GM23338 (cell line): ENCODE measurements at regions not wholly inside any gene's neighbourhood (a gene's known extent, or its start where the extent isn't known, plus 50 kb on each side); places are given as distances from the start of the nearest gene placed in this dataset.

ENCODE experiments used
- ATAC-seq: fragments of 200-7000 bp; cut with Tn5 transposase; 3 replicates; pipeline ENCODE4 v1.9.1; 2020
- DNase-seq: peaks from one replicate; pipeline ENCODE4 v3.0.0-alpha.2; 2015; ENCODE audit warnings: low spot score
- H2AFZ ChIP-seq: fragments of 200-600 bp; sonication (generic); 2 replicates; pipeline ENCODE4 v1.8.0; 2016; ENCODE audit warnings: antibody characterized with exemption, mild to moderate bottlenecking, moderate library complexity
- H3F3A ChIP-seq: fragments of 200-600 bp; sonication (generic); replicated peaks from 2 replicates; pipeline ENCODE4 v1.8.0; 2017; ENCODE audit warnings: antibody characterized with exemption, mixed run types, low read depth
- H3K27ac ChIP-seq: fragments of 200-600 bp; sonication (generic); 2 replicates; pipeline ENCODE4 v1.6.1; 2016; ENCODE audit warnings: low read depth
- H3K27me3 ChIP-seq: fragments of 200-600 bp; sonication (generic); 2 replicates; pipeline ENCODE4 v1.8.0; 2016; ENCODE audit warnings: mild to moderate bottlenecking, mixed run types, moderate library complexity; ENCODE audit not compliant: insufficient read depth
- H3K36me3 ChIP-seq: fragments of 200-600 bp; sonication (generic); 2 replicates; pipeline ENCODE4 v1.8.0; 2016; ENCODE audit warnings: mild to moderate bottlenecking; ENCODE audit not compliant: insufficient read depth
- H3K4me1 ChIP-seq: fragments of 200-600 bp; sonication (generic); 2 replicates; pipeline ENCODE4 v1.8.0; 2016; ENCODE audit warnings: mild to moderate bottlenecking, moderate library complexity; ENCODE audit not compliant: insufficient read depth
- H3K4me2 ChIP-seq: fragments of 200-600 bp; sonication (generic); 2 replicates; pipeline ENCODE4 v1.7.1; 2017; ENCODE audit warnings: mixed run types
- H3K4me3 ChIP-seq: fragments of 200-600 bp; sonication (generic); 2 replicates; pipeline ENCODE4 v1.6.1; 2016; ENCODE audit warnings: mixed run types
- H3K79me2 ChIP-seq: fragments of 200-600 bp; sonication (generic); replicated peaks from 2 replicates; pipeline ENCODE4 v1.8.0; 2017; ENCODE audit warnings: mild to moderate bottlenecking; ENCODE audit not compliant: insufficient read depth
- H3K9me2 ChIP-seq: fragments of 200-600 bp; sonication (generic); 2 replicates; pipeline ENCODE4 v1.8.0; 2017; ENCODE audit not compliant: insufficient read depth
- H4K20me1 ChIP-seq: fragments of 200-600 bp; sonication (generic); replicated peaks from 2 replicates; pipeline ENCODE4 v1.8.0; 2017; ENCODE audit warnings: mild to moderate bottlenecking; ENCODE audit not compliant: insufficient read depth
- H3K27ac Mint-ChIP-seq: 2 replicates; pipeline ENCODE4 v1.8.0; 2020; ENCODE audit warnings: inconsistent platforms, mild to moderate bottlenecking, moderate library complexity, mixed read lengths
- H3K27me3 Mint-ChIP-seq: 3 replicates; pipeline ENCODE4 v1.8.0; 2022; ENCODE audit warnings: low read depth, mild to moderate bottlenecking, moderate library complexity, mixed read lengths, inconsistent platforms; ENCODE audit not compliant: insufficient read depth, poor library complexity
- H3K36me3 Mint-ChIP-seq: 3 replicates; pipeline ENCODE4 v1.8.0; 2021; ENCODE audit warnings: low read depth, mild to moderate bottlenecking, inconsistent platforms, moderate library complexity, mixed read lengths
- H3K4me1 Mint-ChIP-seq: 3 replicates; pipeline ENCODE4 v1.8.0; 2020; ENCODE audit warnings: mild to moderate bottlenecking, inconsistent platforms, mixed read lengths
- H3K4me3 Mint-ChIP-seq: 3 replicates; pipeline ENCODE4 v1.8.0; 2021; ENCODE audit warnings: moderate library complexity, mild to moderate bottlenecking, inconsistent platforms, mixed read lengths
- H3K9me3 Mint-ChIP-seq: 3 replicates; pipeline ENCODE4 v1.8.0; 2020; ENCODE audit warnings: moderate library complexity, mild to moderate bottlenecking, inconsistent platforms, mixed read lengths
- CTCF ChIP-seq, 2 experiments: fragments of 200-600 bp in 1 of 2; sonication (generic) in 1 of 2; conservative IDR thresholded peaks; 2 replicates each; pipeline versions ENCODE4 v1.5.1 to v1.6.1; 2016 to 2017; ENCODE audit warnings: antibody characterized with exemption in 2 of 2, low read depth in 2 of 2, mild to moderate bottlenecking in 2 of 2, moderate library complexity in 1 of 2
- ETS1 ChIP-seq: IDR thresholded peaks from 2 replicates; pipeline ENCODE4 v1.6.1; 2016; ENCODE audit warnings: antibody characterized with exemption
- REST ChIP-seq: IDR thresholded peaks from one replicate; pipeline ENCODE4 v1.6.1; 2018; ENCODE audit warnings: antibody characterized with exemption; ENCODE audit not compliant: unreplicated experiment
- ZNF114 ChIP-seq: fragments of 250-450 bp; sonication (Bioruptor Pico); IDR thresholded peaks from 2 replicates; pipeline ENCODE4 v1.5.0; 2020; ENCODE audit warnings: mild to moderate bottlenecking, moderate library complexity
- ZNF331 ChIP-seq: fragments of 250-450 bp; sonication (Bioruptor Pico); IDR thresholded peaks from 2 replicates; pipeline ENCODE4 v1.5.0; 2020; ENCODE audit warnings: low read depth, mild to moderate bottlenecking, moderate library complexity
- ZNF462 ChIP-seq: fragments of 250-450 bp; sonication (Bioruptor Pico); IDR thresholded peaks from 2 replicates; pipeline ENCODE4 v1.5.0; 2020; ENCODE audit warnings: mild to moderate bottlenecking, moderate library complexity

- H3K9me3 Mint-ChIP-seq, result no peaks in the 10 kb centered on the region
- no peak overlapping the region for H3K4me3 Mint-ChIP-seq
- peaks cover 16% of the 10 kb centered on the region for H3K4me1 Mint-ChIP-seq
- no peaks in the 10 kb centered on the region; the same call in 1 of the 2 replicates for H3K9me2 ChIP-seq
- H3K27me3 Mint-ChIP-seq, result peaks cover 4% of the 10 kb centered on the region
- no peak overlapping the region for H3K4me2 ChIP-seq
- no peaks in the 10 kb centered on the region for H3K79me2 ChIP-seq
- no peak for DNase-seq
- H3F3A ChIP-seq, result no peaks in the 10 kb centered on the region
- H3K27me3 ChIP-seq, result no peaks in the 10 kb centered on the region
- H3K27ac ChIP-seq, result no peak overlapping the region
- TF ChIP-seq CTCF (conservative IDR thresholded peaks at IDR 0.05; ENCODE audit: low read depth in 2 of 2), result no peak
- TF ChIP-seq ZNF114 (CRISPR knock-in tag), result no peak
- peak; percentile 61 for TF ChIP-seq REST
- TF ChIP-seq ETS1, result no peak
- TF ChIP-seq ZNF462, result no peak
- TF ChIP-seq ZNF331 (CRISPR knock-in tag), result no peak
- H2AFZ ChIP-seq, result no peak overlapping the region
- ATAC-seq, result no peak
- peaks cover 16% of the 10 kb centered on the region for H3K4me1 ChIP-seq
- H3K27ac Mint-ChIP-seq, result no peak overlapping the region
- H4K20me1 ChIP-seq, result no peaks in the 10 kb centered on the region
- no peak overlapping the region for H3K4me3 ChIP-seq
- H3K36me3 ChIP-seq, result no peaks in the 10 kb centered on the region
- H3K36me3 Mint-ChIP-seq, result no peaks in the 10 kb centered on the region
Observed at GRCh38 chr4:123474817-123475216, 78.2 kb downstream of the SPRY1 start.
